Glutamatergic neuron (in vitro differentiated cells): ENCODE measurements at regions not wholly inside any gene's neighbourhood (a gene's known extent, or its start where the extent isn't known, plus 50 kb on each side); places are given as distances from the start of the nearest gene placed in this dataset.

Experiments used
- DNase-seq: peaks from one replicate; pipeline ENCODE4 v3.0.0; 2022
- H3K27ac Mint-ChIP-seq: one replicate; pipeline ENCODE4 v1.8.0; 2020; ENCODE audit warnings: mild to moderate bottlenecking, mixed read lengths, inconsistent platforms; ENCODE audit not compliant: unreplicated experiment
- H3K27me3 Mint-ChIP-seq: one replicate; pipeline ENCODE4 v1.8.0; 2020; ENCODE audit warnings: mild to moderate bottlenecking, moderate library complexity, mixed read lengths, inconsistent platforms; ENCODE audit not compliant: unreplicated experiment
- H3K36me3 Mint-ChIP-seq: one replicate; pipeline ENCODE4 v1.8.0; 2020; ENCODE audit warnings: mild to moderate bottlenecking, mixed read lengths, inconsistent platforms; ENCODE audit not compliant: unreplicated experiment
- H3K4me1 Mint-ChIP-seq: one replicate; pipeline ENCODE4 v1.8.0; 2020; ENCODE audit warnings: mild to moderate bottlenecking, low read depth, mixed read lengths, inconsistent platforms; ENCODE audit not compliant: unreplicated experiment
- H3K4me3 Mint-ChIP-seq: one replicate; pipeline ENCODE4 v1.8.0; 2020; ENCODE audit warnings: mild to moderate bottlenecking, mixed read lengths, inconsistent platforms; ENCODE audit not compliant: unreplicated experiment
- H3K9me3 Mint-ChIP-seq: one replicate; pipeline ENCODE4 v1.8.0; 2020; ENCODE audit warnings: mild to moderate bottlenecking, moderate library complexity, mixed read lengths, inconsistent platforms; ENCODE audit not compliant: unreplicated experiment
- CTCF ChIP-seq: fragments of 200-600 bp; sonication (generic); IDR thresholded peaks from one replicate; pipeline ENCODE4 v1.5.0; 2021; ENCODE audit not compliant: partially characterized antibody, unreplicated experiment

- Mint-ChIP-seq H3K4me3 (no peak overlapping the region), H3K27ac (no peak overlapping the region), H3K4me1 (peaks cover 22% of the 10 kb centered on the region), H3K27me3 (peaks cover 15% of the 10 kb centered on the region), H3K9me3 (peaks cover 4% of the 10 kb centered on the region), H3K36me3 (no peaks in the 10 kb centered on the region)
- TF ChIP-seq CTCF = no peak
- no peak for DNase-seq
Observed at GRCh38 chr3:127088511-127089351, 104.2 kb upstream of the PRR23E start.

- peaks cover 4% of the 10 kb centered on the region for H3K9me3 Mint-ChIP-seq
- peaks cover 19% of the 10 kb centered on the region for H3K4me1 Mint-ChIP-seq
- DNase-seq = peak; percentile 75
- peak overlapping the region; percentile 83 for H3K27ac Mint-ChIP-seq
- peaks cover 15% of the 10 kb centered on the region for H3K27me3 Mint-ChIP-seq
- H3K36me3 Mint-ChIP-seq = no peaks in the 10 kb centered on the region
- no peak for TF ChIP-seq CTCF
- H3K4me3 Mint-ChIP-seq = peak overlapping the region; percentile 78
Observed at GRCh38 chr3:127089486-127090145, 103.3 kb upstream of the PRR23E start.

DNA sequence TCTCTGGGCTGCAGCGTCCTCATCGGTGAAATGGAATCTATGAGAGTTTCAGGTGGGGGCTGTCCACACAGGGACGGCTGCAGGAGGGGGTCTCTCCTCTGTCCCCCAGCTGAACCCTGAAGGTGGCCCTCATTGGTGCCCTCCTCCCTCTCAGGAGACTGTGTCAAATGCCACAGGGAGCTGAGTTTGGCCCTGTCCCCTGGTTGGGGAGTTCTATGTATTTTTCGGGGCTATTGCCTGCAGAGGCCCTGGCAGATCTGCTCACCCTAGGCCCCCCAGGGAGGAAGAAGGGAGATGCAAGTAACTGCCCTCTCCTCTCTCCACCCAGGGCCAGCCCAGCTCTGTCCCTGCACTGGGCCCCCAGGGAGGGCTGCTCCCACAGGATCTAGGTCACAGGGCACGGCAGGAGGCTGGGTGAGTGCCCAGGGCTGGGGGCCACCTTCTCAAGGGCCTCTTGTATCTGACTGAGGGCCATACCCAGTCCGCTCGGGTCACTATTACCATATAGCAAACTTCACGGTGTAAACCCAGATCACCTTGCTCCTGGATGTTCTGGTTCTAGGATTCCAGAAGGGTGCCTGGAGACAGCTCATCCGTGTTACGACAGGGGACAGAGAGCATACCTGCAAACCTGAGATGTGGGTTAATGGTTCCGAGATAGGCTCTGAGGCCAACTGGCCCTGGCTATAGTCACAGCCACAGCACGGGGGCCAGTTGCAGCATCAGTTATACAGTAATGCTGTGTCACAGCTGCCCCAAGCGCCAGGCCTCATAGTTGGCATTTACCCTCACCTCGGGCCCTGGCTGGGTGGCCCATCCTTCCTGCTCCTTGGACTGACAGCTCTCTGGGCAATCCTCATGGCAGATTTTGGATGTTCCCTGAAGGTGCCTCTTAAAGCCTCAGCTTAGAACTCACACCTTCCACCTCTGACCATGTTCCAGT lies 102.4 kb upstream of the PRR23E start:
- no peak for DNase-seq
- Mint-ChIP-seq H3K36me3 (peaks cover 6% of the 10 kb centered on the region), H3K4me1 (peaks cover 19% of the 10 kb centered on the region), H3K27me3 (peaks cover 15% of the 10 kb centered on the region), H3K9me3 (peaks cover 5% of the 10 kb centered on the region), H3K27ac (no peak overlapping the region), H3K4me3 (no peak overlapping the region)
- TF ChIP-seq CTCF = no peak

DNA sequence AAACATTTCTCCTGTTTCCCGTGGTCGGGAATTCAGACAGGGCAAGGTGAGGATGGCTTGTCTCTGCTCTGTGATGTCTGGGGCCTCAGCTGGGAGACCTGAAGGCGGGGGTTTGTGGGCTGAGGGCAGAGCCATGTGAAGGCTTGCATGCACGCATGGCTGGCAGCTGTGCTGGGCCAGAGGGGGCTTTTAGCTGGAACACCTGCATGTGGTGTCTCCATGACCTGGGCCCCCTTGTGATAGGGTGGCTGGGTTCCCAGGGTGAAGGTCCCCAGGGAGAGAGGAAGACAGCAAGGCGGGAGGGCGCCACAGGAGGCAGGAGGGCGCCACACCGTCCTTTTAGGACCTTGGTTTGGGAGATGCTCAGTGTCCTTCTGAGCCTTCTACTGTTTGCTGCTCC lies 101.6 kb upstream of the PRR23E start:
- H3K4me1 Mint-ChIP-seq = peaks cover 23% of the 10 kb centered on the region

More for the DNA sequence above, 101.6 kb upstream of the PRR23E start:
- no peak for TF ChIP-seq CTCF
- Mint-ChIP-seq H3K9me3 (peaks cover 11% of the 10 kb centered on the region), H3K27me3 (peaks cover 15% of the 10 kb centered on the region), H3K4me3 (no peak overlapping the region), H3K36me3 (peaks cover 10% of the 10 kb centered on the region), H3K27ac (no peak overlapping the region)
- DNase-seq = no peak
